H1 (cell line): ENCODE measurements at regions not wholly inside any gene's neighbourhood (a gene's known extent, or its start where the extent isn't known, plus 50 kb on each side); places are given as distances from the start of the nearest gene placed in this dataset.

Experiments used
- BCL11A ChIP-seq, 2 experiments: IDR thresholded peaks; one replicate each; pipeline ENCODE4 v1.6.1; 2011; ENCODE audit warnings: low read depth in 2 of 2, low read length in 2 of 2, mild to moderate bottlenecking in 2 of 2
- KDM1A ChIP-seq: fragments of 200-600, 300-600 bp; sonication (generic); IDR thresholded peaks from 2 replicates; pipeline ENCODE4 v1.7.1; 2016; ENCODE audit warnings: mild to moderate bottlenecking, low read length, borderline replicate concordance
- POU5F1 ChIP-seq: IDR thresholded peaks from 2 replicates; pipeline ENCODE4 v1.6.1; 2011; ENCODE audit warnings: low read depth, mild to moderate bottlenecking, low read length, moderate library complexity
- TF ChIP-seq, protein P1 (sequence below): IDR thresholded peaks from 2 replicates; pipeline ENCODE4 v1.6.1; 2012; ENCODE audit warnings: low read length, inconsistent platforms
- TF ChIP-seq, protein P2 (sequence below), 3 experiments: IDR thresholded peaks; 1 replicate in 2 of 3; 2 replicates in 1 of 3; pipeline versions ENCODE4 v1.5.1 to v1.6.1; 2011; ENCODE audit warnings: low read length in 3 of 3, mild to moderate bottlenecking in 3 of 3, inconsistent platforms in 2 of 3, low read depth in 1 of 3, moderate library complexity in 1 of 3; ENCODE audit not compliant: insufficient read depth in 1 of 3; ENCODE audit errors: control extremely low read depth in 1 of 3
- TF ChIP-seq, protein P3 (sequence below): IDR thresholded peaks from 2 replicates; pipeline ENCODE4 v1.6.1; 2012; ENCODE audit warnings: inconsistent platforms

DNA sequence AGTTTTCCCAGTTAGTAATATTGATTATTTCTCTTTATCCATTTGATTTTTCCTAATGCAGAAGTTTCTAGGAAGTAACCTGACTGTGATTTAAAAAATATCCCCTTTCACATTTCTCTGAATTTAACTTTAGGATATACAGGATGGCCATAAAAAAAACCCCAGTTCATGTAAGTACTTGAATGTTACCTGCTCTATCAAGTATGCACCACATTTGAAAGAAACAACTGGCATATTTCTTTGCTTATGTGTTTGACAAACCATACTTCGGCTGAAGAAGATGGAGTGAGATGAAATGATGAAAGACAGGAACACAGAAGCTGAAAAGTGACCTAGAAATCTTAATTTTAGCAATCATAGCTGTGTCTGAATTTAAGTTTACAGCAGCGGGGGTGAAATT is 374.0 kb upstream of the NOX3 start (continued):
- TF ChIP-seq, protein P1, sequence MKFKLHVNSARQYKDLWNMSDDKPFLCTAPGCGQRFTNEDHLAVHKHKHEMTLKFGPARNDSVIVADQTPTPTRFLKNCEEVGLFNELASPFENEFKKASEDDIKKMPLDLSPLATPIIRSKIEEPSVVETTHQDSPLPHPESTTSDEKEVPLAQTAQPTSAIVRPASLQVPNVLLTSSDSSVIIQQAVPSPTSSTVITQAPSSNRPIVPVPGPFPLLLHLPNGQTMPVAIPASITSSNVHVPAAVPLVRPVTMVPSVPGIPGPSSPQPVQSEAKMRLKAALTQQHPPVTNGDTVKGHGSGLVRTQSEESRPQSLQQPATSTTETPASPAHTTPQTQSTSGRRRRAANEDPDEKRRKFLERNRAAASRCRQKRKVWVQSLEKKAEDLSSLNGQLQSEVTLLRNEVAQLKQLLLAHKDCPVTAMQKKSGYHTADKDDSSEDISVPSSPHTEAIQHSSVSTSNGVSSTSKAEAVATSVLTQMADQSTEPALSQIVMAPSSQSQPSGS, result no peak
- TF ChIP-seq BCL11A (IDR thresholded peaks at IDR 0.05; ENCODE audit: low read depth in 2 of 2, low read length in 2 of 2) (no peak), POU5F1 (no peak), KDM1A (no peak)
- TF ChIP-seq, protein P2, sequence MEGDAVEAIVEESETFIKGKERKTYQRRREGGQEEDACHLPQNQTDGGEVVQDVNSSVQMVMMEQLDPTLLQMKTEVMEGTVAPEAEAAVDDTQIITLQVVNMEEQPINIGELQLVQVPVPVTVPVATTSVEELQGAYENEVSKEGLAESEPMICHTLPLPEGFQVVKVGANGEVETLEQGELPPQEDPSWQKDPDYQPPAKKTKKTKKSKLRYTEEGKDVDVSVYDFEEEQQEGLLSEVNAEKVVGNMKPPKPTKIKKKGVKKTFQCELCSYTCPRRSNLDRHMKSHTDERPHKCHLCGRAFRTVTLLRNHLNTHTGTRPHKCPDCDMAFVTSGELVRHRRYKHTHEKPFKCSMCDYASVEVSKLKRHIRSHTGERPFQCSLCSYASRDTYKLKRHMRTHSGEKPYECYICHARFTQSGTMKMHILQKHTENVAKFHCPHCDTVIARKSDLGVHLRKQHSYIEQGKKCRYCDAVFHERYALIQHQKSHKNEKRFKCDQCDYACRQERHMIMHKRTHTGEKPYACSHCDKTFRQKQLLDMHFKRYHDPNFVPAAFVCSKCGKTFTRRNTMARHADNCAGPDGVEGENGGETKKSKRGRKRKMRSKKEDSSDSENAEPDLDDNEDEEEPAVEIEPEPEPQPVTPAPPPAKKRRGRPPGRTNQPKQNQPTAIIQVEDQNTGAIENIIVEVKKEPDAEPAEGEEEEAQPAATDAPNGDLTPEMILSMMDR (IDR thresholded peaks at IDR 0.05; ENCODE audit: control extremely low read depth in 1 of 3, insufficient read depth in 1 of 3, low read depth in 1 of 3, low read length in 3 of 3), result no peak
- TF ChIP-seq, protein P3, sequence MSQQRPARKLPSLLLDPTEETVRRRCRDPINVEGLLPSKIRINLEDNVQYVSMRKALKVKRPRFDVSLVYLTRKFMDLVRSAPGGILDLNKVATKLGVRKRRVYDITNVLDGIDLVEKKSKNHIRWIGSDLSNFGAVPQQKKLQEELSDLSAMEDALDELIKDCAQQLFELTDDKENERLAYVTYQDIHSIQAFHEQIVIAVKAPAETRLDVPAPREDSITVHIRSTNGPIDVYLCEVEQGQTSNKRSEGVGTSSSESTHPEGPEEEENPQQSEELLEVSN, result no peak
